Loucy (cell line): ENCODE measurements at regions not wholly inside any gene's neighbourhood (a gene's known extent, or its start where the extent isn't known, plus 50 kb on each side); places are given as distances from the start of the nearest gene placed in this dataset.

Source experiments
- H2AFZ ChIP-seq: fragments of 200-600 bp; sonication (generic); 2 replicates; pipeline ENCODE4 v1.6.0; 2016; ENCODE audit warnings: antibody characterized with exemption, mild to moderate bottlenecking, low read length, moderate library complexity
- H3F3A ChIP-seq: fragments of 200-600 bp; 2 replicates; pipeline ENCODE4 v1.6.0; 2016; ENCODE audit warnings: antibody characterized with exemption, low read depth, mild to moderate bottlenecking
- H3K27me3 ChIP-seq: fragments of 200-600 bp; sonication (generic); 2 replicates; pipeline ENCODE4 v1.6.1; 2014; ENCODE audit warnings: low read length, mild to moderate bottlenecking; ENCODE audit not compliant: insufficient read depth, poor library complexity, severe bottlenecking
- H3K36me3 ChIP-seq: fragments of 200-600 bp; sonication (generic); 2 replicates; pipeline ENCODE4 v1.6.1; 2016; ENCODE audit warnings: low read length; ENCODE audit not compliant: insufficient read depth
- H3K4me1 ChIP-seq: fragments of 200-600 bp; sonication (generic); 2 replicates; pipeline ENCODE4 v1.5.1; 2014; ENCODE audit warnings: low read length, mild to moderate bottlenecking; ENCODE audit not compliant: insufficient read depth, poor library complexity, severe bottlenecking
- H3K4me2 ChIP-seq: fragments of 200-600 bp; sonication (generic); 2 replicates; pipeline ENCODE4 v1.6.0; 2014; ENCODE audit warnings: antibody characterized with exemption, low read length, low read depth, mild to moderate bottlenecking; ENCODE audit not compliant: poor library complexity, severe bottlenecking
- H3K4me3 ChIP-seq: fragments of 200-600 bp; sonication (generic); 2 replicates; pipeline ENCODE4 v1.5.1; 2014; ENCODE audit warnings: low read length, mild to moderate bottlenecking, mixed read lengths; ENCODE audit not compliant: poor library complexity, severe bottlenecking
- H3K79me2 ChIP-seq: fragments of 200-600 bp; sonication (generic); 2 replicates; pipeline ENCODE4 v1.6.1; 2014; ENCODE audit warnings: low read length; ENCODE audit not compliant: insufficient read depth
- H3K9ac ChIP-seq: fragments of 200-600 bp; sonication (generic); 2 replicates; pipeline ENCODE4 v1.6.0; 2014; ENCODE audit warnings: mild to moderate bottlenecking, low read depth, low read length, moderate library complexity; ENCODE audit not compliant: poor library complexity, severe bottlenecking
- H3K9me2 ChIP-seq: fragments of 200-600 bp; sonication (generic); replicated peaks from 2 replicates; pipeline ENCODE4 v1.6.1; 2016; ENCODE audit warnings: low read depth, low read length, mixed read lengths
- H3K9me3 ChIP-seq: fragments of 200-600 bp; sonication (generic); 2 replicates; pipeline ENCODE4 v1.6.1; 2014; ENCODE audit warnings: mild to moderate bottlenecking, antibody characterized with exemption, low read length, low read depth; ENCODE audit not compliant: insufficient read depth
- H4K20me1 ChIP-seq: fragments of 200-600 bp; sonication (generic); 2 replicates; pipeline ENCODE4 v1.6.0; 2014; ENCODE audit warnings: antibody characterized with exemption, low read length, mild to moderate bottlenecking; ENCODE audit not compliant: insufficient read depth, poor library complexity, severe bottlenecking
- EZH2phosphoT487 ChIP-seq: fragments of 200-600 bp; IDR thresholded peaks from 2 replicates; pipeline ENCODE4 v1.6.1; 2018; ENCODE audit warnings: antibody characterized with exemption, mild to moderate bottlenecking, moderate library complexity, borderline replicate concordance
- TF ChIP-seq, protein P1 (sequence below): fragments of 200-600 bp; sonication (generic); conservative IDR thresholded peaks from 2 replicates; pipeline ENCODE4 v1.5.1; 2014; ENCODE audit warnings: mild to moderate bottlenecking, antibody characterized with exemption, low read length

DNA sequence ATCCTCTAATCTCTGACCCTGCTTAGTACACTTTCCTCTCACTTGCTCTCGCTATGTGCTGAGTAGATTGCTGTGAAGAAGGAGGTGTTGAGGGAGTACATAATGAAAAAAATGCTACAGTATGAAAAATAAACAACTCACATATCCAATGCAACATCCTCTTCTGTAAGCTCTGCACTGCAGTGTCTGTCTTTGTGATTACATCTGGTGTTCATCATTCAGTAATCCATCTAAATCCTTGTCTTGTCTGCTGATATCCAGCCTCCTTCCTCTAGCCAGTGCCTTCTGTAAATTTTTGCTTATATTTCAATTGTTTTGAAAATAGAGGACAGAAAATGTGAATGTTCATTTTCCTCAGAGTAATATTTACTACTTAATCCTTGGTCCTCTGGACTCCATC is 57.4 kb upstream of the CDH12 start:
- Histone ChIP-seq H3K9me3 (no peaks in the 10 kb centered on the region), H3K27me3 (no peaks in the 10 kb centered on the region), H3K9ac (no peak overlapping the region), H3K4me1 (no peaks in the 10 kb centered on the region), H3F3A (no peaks in the 10 kb centered on the region), H3K4me2 (no peak overlapping the region), H3K9me2 (no peaks in the 10 kb centered on the region), H4K20me1 (no peaks in the 10 kb centered on the region), H2AFZ (no peak overlapping the region), H3K4me3 (no peak overlapping the region), H3K79me2 (no peaks in the 10 kb centered on the region), H3K36me3 (no peaks in the 10 kb centered on the region)
- TF ChIP-seq, protein P1, sequence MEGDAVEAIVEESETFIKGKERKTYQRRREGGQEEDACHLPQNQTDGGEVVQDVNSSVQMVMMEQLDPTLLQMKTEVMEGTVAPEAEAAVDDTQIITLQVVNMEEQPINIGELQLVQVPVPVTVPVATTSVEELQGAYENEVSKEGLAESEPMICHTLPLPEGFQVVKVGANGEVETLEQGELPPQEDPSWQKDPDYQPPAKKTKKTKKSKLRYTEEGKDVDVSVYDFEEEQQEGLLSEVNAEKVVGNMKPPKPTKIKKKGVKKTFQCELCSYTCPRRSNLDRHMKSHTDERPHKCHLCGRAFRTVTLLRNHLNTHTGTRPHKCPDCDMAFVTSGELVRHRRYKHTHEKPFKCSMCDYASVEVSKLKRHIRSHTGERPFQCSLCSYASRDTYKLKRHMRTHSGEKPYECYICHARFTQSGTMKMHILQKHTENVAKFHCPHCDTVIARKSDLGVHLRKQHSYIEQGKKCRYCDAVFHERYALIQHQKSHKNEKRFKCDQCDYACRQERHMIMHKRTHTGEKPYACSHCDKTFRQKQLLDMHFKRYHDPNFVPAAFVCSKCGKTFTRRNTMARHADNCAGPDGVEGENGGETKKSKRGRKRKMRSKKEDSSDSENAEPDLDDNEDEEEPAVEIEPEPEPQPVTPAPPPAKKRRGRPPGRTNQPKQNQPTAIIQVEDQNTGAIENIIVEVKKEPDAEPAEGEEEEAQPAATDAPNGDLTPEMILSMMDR, result no peak
- no peak for TF ChIP-seq EZH2phosphoT487

DNA sequence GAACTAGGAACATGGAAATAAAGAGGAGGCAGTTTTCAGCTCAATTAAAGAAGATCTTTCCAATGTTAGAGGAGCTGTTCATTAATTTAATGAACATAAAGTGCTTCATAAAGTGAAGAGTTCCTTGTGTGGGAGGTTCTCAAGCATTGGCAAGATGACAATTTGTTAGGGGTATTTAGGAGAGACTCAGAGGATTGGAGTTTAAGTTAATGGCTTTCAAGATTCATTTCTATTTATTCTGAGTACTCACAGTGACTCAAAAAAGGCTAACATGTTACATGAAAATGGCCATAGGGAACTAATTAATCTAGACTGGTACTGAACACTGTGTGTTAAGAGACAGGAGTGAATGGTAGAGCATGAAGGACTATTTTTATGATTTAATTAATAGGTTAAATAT is 55.4 kb upstream of the CDH12 start:
- Histone ChIP-seq H3K4me1 (no peaks in the 10 kb centered on the region), H3K9me2 (no peaks in the 10 kb centered on the region), H3K9me3 (no peaks in the 10 kb centered on the region), H3K4me3 (no peak overlapping the region), H3K79me2 (no peaks in the 10 kb centered on the region), H2AFZ (no peak overlapping the region), H3K36me3 (no peaks in the 10 kb centered on the region), H3K9ac (no peak overlapping the region), H3F3A (no peaks in the 10 kb centered on the region), H3K27me3 (no peaks in the 10 kb centered on the region), H3K4me2 (no peak overlapping the region), H4K20me1 (no peaks in the 10 kb centered on the region)
- TF ChIP-seq, protein P1, result no peak
- no peak for TF ChIP-seq EZH2phosphoT487

DNA sequence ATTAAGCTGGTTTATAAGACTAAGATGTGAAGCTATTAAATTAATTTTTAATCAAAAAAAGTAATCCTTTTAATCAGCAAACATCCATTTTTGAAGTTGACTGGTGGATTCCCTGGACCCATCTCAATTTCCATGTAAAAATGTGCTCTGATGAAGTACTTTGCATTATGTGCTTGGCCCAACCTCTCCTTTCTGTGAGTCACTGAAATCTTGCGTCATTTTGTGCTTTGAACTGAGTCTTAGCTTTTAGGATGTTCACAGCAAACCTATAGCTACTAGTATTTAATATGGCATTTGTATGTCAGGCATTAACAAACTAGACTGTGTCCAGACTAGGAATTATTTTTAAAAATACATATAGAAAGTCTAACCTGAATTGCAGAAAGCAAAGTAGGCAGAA is 55.0 kb upstream of the CDH12 start:
- H3K9ac ChIP-seq, result no peak overlapping the region
- no peaks in the 10 kb centered on the region for H3K9me2 ChIP-seq
- no peak overlapping the region for H3K4me3 ChIP-seq
- no peaks in the 10 kb centered on the region for H4K20me1 ChIP-seq
- no peaks in the 10 kb centered on the region for H3K79me2 ChIP-seq
- no peaks in the 10 kb centered on the region for H3K4me1 ChIP-seq
- H3K4me2 ChIP-seq, result no peak overlapping the region
- no peak overlapping the region for H2AFZ ChIP-seq
- no peaks in the 10 kb centered on the region for H3K27me3 ChIP-seq
- no peaks in the 10 kb centered on the region for H3K36me3 ChIP-seq
- no peak for TF ChIP-seq EZH2phosphoT487
- TF ChIP-seq, protein P1, result no peak
- H3F3A ChIP-seq, result no peaks in the 10 kb centered on the region
- H3K9me3 ChIP-seq, result no peaks in the 10 kb centered on the region
